ENCODE measurements at regions not wholly inside any gene's neighbourhood (a gene's known extent, or its start where the extent isn't known, plus 50 kb on each side); places are given as distances from the start of the nearest gene placed in this dataset.

DNA sequence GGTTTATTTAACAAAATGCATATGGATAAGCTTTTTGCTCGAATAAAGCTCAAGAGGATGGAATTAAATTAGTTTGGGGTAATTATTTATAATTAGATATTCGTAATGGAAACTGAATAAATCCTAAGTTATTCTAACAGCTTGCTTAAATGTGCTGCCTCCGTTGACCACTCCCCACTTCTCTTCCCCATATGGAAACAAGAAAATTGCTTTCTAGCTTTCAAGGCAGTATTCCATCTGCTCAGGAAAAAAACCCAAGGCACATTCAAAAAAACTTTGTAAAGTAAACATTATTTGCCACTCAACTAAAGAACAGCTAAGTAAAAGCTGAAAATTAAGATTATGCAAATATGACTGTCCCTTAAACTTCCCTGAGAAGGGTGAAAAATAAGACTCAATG is 369.2 kb downstream of the HAO1 start:
- no peaks in the 10 kb centered on the region for H3K27me3 ChIP-seq
- H3K36me3 ChIP-seq = no peaks in the 10 kb centered on the region
- intact Hi-C loops (cut with DNase I) = no loop called here
- no peak for DNase-seq
- TF ChIP-seq EP300 (IDR thresholded peaks at IDR 0.05) = no peak
- no peak for TF ChIP-seq POLR2AphosphoS5 (IDR thresholded peaks at IDR 0.05)
- TF ChIP-seq, protein P1, sequence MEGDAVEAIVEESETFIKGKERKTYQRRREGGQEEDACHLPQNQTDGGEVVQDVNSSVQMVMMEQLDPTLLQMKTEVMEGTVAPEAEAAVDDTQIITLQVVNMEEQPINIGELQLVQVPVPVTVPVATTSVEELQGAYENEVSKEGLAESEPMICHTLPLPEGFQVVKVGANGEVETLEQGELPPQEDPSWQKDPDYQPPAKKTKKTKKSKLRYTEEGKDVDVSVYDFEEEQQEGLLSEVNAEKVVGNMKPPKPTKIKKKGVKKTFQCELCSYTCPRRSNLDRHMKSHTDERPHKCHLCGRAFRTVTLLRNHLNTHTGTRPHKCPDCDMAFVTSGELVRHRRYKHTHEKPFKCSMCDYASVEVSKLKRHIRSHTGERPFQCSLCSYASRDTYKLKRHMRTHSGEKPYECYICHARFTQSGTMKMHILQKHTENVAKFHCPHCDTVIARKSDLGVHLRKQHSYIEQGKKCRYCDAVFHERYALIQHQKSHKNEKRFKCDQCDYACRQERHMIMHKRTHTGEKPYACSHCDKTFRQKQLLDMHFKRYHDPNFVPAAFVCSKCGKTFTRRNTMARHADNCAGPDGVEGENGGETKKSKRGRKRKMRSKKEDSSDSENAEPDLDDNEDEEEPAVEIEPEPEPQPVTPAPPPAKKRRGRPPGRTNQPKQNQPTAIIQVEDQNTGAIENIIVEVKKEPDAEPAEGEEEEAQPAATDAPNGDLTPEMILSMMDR (IDR thresholded peaks at IDR 0.05) = no peak
- TF ChIP-seq POLR2A (IDR thresholded peaks at IDR 0.05) = no peak
- WGBS, 2 donors = 66 to 73% methylated on average over 3 of the region's 3 CpGs
- H3K9me3 ChIP-seq = peaks cover 0 to 2% (median 0%) of the 10 kb centered on the region in 4 donors
- no peak overlapping the region for H3K27ac ChIP-seq
- H3K4me1 ChIP-seq = no peaks in the 10 kb centered on the region
- no peak overlapping the region for H3K4me3 ChIP-seq

DNA sequence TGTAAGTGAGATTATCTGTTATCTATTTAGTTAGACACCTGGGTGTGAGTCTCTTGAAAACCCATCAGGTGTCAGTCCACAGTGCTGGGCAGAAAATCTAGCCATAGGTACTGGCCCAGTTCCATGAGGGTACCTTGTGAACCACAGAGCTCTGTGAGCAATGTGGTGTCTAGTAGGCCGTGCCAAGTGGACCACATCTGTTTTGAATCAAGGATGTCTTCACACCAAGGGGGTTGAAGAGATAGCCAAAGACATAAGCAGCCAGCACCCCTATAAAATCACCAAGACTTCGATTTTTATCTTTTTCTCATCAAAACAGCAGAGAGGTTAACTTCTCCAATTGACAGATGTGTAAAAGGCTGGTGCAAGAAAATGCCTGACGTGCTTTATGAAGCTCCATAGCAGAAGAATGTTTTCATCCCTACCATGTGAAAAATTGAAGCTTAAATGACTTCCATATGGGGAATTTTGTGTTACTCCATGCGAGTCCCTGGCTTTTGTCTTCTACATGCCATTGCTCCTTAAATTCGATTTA is 368.7 kb downstream of the HAO1 start:
- H3K27ac ChIP-seq = no peak overlapping the region
- TF ChIP-seq POLR2AphosphoS5 (IDR thresholded peaks at IDR 0.05) (no peak), EP300 (IDR thresholded peaks at IDR 0.05) (no peak), POLR2A (IDR thresholded peaks at IDR 0.05) (no peak)
- TF ChIP-seq, protein P1 (IDR thresholded peaks at IDR 0.05) = no peak
- H3K4me3 ChIP-seq = no peak overlapping the region
- intact Hi-C loops (cut with DNase I) = no loop called here
- DNase-seq = no peak
- 68 to 74% methylated on average over 5 of the region's 5 CpGs for whole genome bisulfite sequencing, 2 donors
- peaks cover 0 to 3% (median 0%) of the 10 kb centered on the region in 4 donors for H3K9me3 ChIP-seq
- no peaks in the 10 kb centered on the region for H3K27me3 ChIP-seq
- no peaks in the 10 kb centered on the region for H3K4me1 ChIP-seq
- no peaks in the 10 kb centered on the region for H3K36me3 ChIP-seq

DNA sequence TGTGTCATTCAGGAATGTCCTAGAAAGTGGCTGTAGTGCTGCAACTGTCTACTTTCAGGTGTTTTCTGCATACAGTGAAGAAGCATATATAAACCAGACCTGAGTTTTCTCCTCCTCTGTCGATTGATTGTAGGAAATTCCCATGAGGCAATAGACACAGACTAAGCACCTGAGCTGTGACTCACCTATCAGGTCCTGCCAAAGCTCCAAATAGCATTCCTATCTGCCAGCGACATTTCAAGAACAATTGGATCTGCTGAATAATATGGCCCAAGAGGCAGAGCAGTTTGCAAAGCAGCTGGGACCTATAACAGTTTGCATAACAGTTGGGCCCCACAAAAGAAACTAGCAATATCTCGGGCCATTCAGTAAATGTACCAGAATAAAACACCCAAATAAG is 360.4 kb downstream of the HAO1 start:
- H3K36me3 ChIP-seq = no peaks in the 10 kb centered on the region
- peaks cover 0 to 3% (median 0%) of the 10 kb centered on the region in 4 donors for H3K9me3 ChIP-seq
- intact Hi-C loops (cut with DNase I) = no loop called here
- no peak overlapping the region for H3K27ac ChIP-seq
- TF ChIP-seq EP300 (IDR thresholded peaks at IDR 0.05) (no peak), POLR2A (IDR thresholded peaks at IDR 0.05) (no peak), POLR2AphosphoS5 (IDR thresholded peaks at IDR 0.05) (no peak)
- TF ChIP-seq, protein P1 (IDR thresholded peaks at IDR 0.05) = no peak
- DNase-seq = no peak
- WGBS, 2 donors = 77 to 80% methylated on average over 3 of the region's 3 CpGs
- no peak overlapping the region for H3K4me3 ChIP-seq
- H3K4me1 ChIP-seq = no peaks in the 10 kb centered on the region
- H3K27me3 ChIP-seq = no peaks in the 10 kb centered on the region

DNA sequence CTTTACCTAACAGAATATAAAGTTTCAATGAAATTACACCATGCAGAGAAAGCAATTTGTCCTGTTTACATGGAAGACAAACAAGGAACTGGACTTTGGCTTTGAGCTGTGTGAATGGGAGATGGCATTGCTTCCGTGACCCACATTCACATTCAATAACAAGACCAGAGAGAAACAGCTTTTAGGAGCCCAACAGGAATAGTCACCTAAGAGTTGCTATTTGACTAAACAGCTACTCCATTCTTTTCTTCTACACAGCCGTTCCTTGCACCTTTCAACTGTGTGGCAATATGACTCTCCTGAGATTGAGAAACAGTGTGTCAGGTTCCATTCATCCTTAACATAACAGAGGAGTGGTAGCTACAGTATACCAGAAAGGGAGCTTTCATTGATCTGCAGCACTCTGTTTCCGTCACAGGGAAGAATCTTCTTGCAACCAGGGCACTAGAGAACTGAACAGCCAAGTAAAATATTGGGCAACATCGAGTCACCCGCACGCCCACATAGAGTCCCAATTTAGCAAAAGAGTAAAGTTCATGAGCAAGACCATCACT is 355.1 kb downstream of the HAO1 start:
- Histone ChIP-seq H3K27me3 (no peaks in the 10 kb centered on the region), H3K27ac (no peak overlapping the region), H3K4me3 (no peak overlapping the region), H3K9me3 (no peaks in the 10 kb centered on the region), H3K4me1 (no peaks in the 10 kb centered on the region), H3K36me3 (no peaks in the 10 kb centered on the region)
- 19 to 66% methylated on average over 6 of the region's 6 CpGs for WGBS, 2 donors
- intact Hi-C loops (cut with DNase I) = no loop called here
- no peak for TF ChIP-seq POLR2AphosphoS5 (IDR thresholded peaks at IDR 0.05)
- TF ChIP-seq EP300 (IDR thresholded peaks at IDR 0.05) = no peak
- TF ChIP-seq, protein P1 (IDR thresholded peaks at IDR 0.05) = no peak
- no peak for TF ChIP-seq POLR2A (IDR thresholded peaks at IDR 0.05)
- DNase-seq = no peak

DNA sequence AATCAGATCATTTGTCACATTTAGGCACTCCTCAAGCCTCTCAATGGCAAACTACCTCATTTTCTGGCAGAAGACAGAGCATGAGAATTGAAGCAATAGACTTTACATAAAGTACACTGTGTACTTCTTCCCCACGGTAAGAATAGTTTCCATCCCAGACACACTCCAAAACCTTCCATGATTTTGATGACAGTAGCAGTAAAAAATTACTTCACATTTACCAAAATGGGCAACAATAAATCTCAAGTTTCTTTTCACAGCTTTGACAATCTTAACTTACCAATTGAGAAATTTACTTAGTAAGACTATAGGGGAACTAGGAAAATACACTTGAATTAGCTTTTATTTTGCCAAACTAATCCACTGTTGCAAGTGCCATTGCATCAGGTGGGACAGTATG is 353.8 kb downstream of the HAO1 start:
- Histone ChIP-seq H3K27me3 (no peaks in the 10 kb centered on the region), H3K4me1 (no peaks in the 10 kb centered on the region), H3K27ac (no peak overlapping the region), H3K36me3 (no peaks in the 10 kb centered on the region), H3K4me3 (no peak overlapping the region), H3K9me3 (no peaks in the 10 kb centered on the region)
- intact Hi-C loops (cut with DNase I) = no loop called here
- whole genome bisulfite sequencing, 2 donors = 38 to 85% methylated on average over 1 of the region's 1 CpG
- no peak for DNase-seq
- TF ChIP-seq POLR2A (IDR thresholded peaks at IDR 0.05) = no peak
- TF ChIP-seq EP300 (IDR thresholded peaks at IDR 0.05) = no peak

Measured in sigmoid colon (tissue), 6 donors.